Osteoblast (primary cell): ENCODE measurements at regions not wholly inside any gene's neighbourhood (a gene's known extent, or its start where the extent isn't known, plus 50 kb on each side); places are given as distances from the start of the nearest gene placed in this dataset.
A peak's percentile ranks its signal among the peaks of the same experiment; 100 is the strongest.

Experiments
- DNase-seq: peaks from one replicate; pipeline ENCODE4 v3.0.0; 2011; ENCODE audit warnings: low spot score, mixed read lengths; ENCODE audit not compliant: insufficient read length; ENCODE audit errors: missing footprints
- H2AFZ ChIP-seq: 2 replicates; pipeline ENCODE4 v1.6.0; 2011; ENCODE audit warnings: mild to moderate bottlenecking, low read length
- H3K27ac ChIP-seq: 2 replicates; pipeline ENCODE4 v1.5.1; 2011; ENCODE audit warnings: mild to moderate bottlenecking, low read depth, low read length, moderate library complexity
- H3K27me3 ChIP-seq: 2 replicates; pipeline ENCODE4 v1.6.0; 2012; ENCODE audit warnings: mild to moderate bottlenecking, control low read depth, inconsistent platforms, low read length, moderate library complexity; ENCODE audit not compliant: insufficient read depth
- H3K36me3 ChIP-seq: 2 replicates; pipeline ENCODE4 v1.5.1; 2011; ENCODE audit warnings: mild to moderate bottlenecking, low read length, control low read depth, moderate library complexity; ENCODE audit not compliant: insufficient read depth
- H3K4me1 ChIP-seq: 2 replicates; pipeline ENCODE4 v1.5.1; 2011; ENCODE audit warnings: mild to moderate bottlenecking, low read length, control low read depth, moderate library complexity; ENCODE audit not compliant: insufficient read depth
- H3K4me2 ChIP-seq: 2 replicates; pipeline ENCODE4 v1.6.0; 2011; ENCODE audit warnings: mild to moderate bottlenecking, low read length; ENCODE audit not compliant: insufficient read depth
- H3K4me3 ChIP-seq: fragments of 200-600 bp; sonication (generic); 3 replicates; pipeline ENCODE4 v1.5.1; 2012; ENCODE audit warnings: mild to moderate bottlenecking, low read length, inconsistent platforms; ENCODE audit not compliant: insufficient read depth
- H3K79me2 ChIP-seq: 2 replicates; pipeline ENCODE4 v1.6.0; 2012; ENCODE audit warnings: mild to moderate bottlenecking, low read length, control low read depth, inconsistent platforms; ENCODE audit not compliant: insufficient read depth
- H3K9me3 ChIP-seq: 2 replicates; pipeline ENCODE4 v1.5.1; 2011; ENCODE audit warnings: low read depth, low read length, control low read depth
- H4K20me1 ChIP-seq: 2 replicates; pipeline ENCODE4 v1.6.0; 2012; ENCODE audit warnings: mild to moderate bottlenecking, low read length, control low read depth; ENCODE audit not compliant: insufficient read depth
- TF ChIP-seq, protein P1 (sequence below): IDR thresholded peaks from 2 replicates; pipeline ENCODE4 v1.5.1; 2011; ENCODE audit warnings: mild to moderate bottlenecking, low read depth, low read length, moderate library complexity; ENCODE audit errors: extremely low read depth

DNA sequence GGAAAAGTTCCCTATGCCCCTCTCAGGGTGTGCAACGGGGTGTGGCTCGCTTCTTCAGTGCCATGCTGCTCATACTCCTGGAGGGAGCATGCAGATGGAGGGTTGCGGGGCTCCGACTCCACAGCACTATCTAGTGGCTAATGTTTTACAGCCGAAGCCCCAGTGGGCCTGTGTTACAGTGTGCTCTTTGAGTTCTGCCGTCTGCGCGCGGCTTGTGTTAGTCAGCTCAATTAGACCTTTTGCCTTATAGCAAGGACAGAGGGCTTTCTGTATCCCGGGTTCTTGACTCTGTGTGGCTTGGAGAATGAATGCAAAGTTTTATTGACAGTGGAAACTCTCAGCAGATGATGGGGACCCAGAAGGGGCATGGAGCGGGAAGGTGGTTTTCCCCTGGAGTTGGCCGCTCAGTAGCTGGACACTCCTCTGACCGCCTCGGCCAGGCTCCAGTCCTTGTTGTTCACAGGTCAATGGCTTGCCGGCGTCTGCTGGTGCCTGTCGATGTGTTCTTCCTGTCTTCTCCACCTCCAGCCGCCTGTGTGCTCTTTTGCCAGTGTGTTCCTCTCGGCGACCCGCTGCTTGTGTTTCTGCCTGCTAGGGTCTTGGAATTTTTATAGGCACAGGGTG is 383.4 kb downstream of the LMO7 start:
- Histone ChIP-seq H3K36me3 (no peaks in the 10 kb centered on the region), H3K27ac (no peak overlapping the region), H3K4me1 (peaks cover 4% of the 10 kb centered on the region), H4K20me1 (no peaks in the 10 kb centered on the region), H2AFZ (no peak overlapping the region), H3K4me2 (no peak overlapping the region), H3K4me3 (no peak overlapping the region), H3K27me3 (no peaks in the 10 kb centered on the region), H3K79me2 (no peaks in the 10 kb centered on the region), H3K9me3 (no peaks in the 10 kb centered on the region)
- no peak for DNase-seq
- TF ChIP-seq, protein P1, sequence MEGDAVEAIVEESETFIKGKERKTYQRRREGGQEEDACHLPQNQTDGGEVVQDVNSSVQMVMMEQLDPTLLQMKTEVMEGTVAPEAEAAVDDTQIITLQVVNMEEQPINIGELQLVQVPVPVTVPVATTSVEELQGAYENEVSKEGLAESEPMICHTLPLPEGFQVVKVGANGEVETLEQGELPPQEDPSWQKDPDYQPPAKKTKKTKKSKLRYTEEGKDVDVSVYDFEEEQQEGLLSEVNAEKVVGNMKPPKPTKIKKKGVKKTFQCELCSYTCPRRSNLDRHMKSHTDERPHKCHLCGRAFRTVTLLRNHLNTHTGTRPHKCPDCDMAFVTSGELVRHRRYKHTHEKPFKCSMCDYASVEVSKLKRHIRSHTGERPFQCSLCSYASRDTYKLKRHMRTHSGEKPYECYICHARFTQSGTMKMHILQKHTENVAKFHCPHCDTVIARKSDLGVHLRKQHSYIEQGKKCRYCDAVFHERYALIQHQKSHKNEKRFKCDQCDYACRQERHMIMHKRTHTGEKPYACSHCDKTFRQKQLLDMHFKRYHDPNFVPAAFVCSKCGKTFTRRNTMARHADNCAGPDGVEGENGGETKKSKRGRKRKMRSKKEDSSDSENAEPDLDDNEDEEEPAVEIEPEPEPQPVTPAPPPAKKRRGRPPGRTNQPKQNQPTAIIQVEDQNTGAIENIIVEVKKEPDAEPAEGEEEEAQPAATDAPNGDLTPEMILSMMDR = peak; percentile 47

GRCh38 chr13:76017861-76018556 is 381.9 kb downstream of the LMO7 start:
- H3K27ac ChIP-seq = no peak overlapping the region
- H3K4me1 ChIP-seq = peaks cover 9% of the 10 kb centered on the region
- no peaks in the 10 kb centered on the region for H3K9me3 ChIP-seq
- no peaks in the 10 kb centered on the region for H3K79me2 ChIP-seq
- no peak for DNase-seq
- H3K4me2 ChIP-seq = no peak overlapping the region
- no peak overlapping the region for H2AFZ ChIP-seq
- H3K27me3 ChIP-seq = no peaks in the 10 kb centered on the region
- TF ChIP-seq, protein P1 = no peak
- H3K4me3 ChIP-seq = no peak overlapping the region
- no peaks in the 10 kb centered on the region for H3K36me3 ChIP-seq
- no peaks in the 10 kb centered on the region for H4K20me1 ChIP-seq

- Histone ChIP-seq H4K20me1 (no peaks in the 10 kb centered on the region), H3K36me3 (no peaks in the 10 kb centered on the region), H2AFZ (no peak overlapping the region), H3K4me1 (peaks cover 13% of the 10 kb centered on the region), H3K4me2 (no peak overlapping the region), H3K27ac (no peak overlapping the region), H3K79me2 (no peaks in the 10 kb centered on the region), H3K4me3 (no peak overlapping the region), H3K27me3 (no peaks in the 10 kb centered on the region), H3K9me3 (no peaks in the 10 kb centered on the region)
- TF ChIP-seq, protein P1 = peak; percentile 62
- peak; percentile 15 for DNase-seq
Observed at GRCh38 chr13:76016799-76017400, 380.8 kb downstream of the LMO7 start.
